SK-N-SH (cell line): ENCODE measurements at regions not wholly inside any gene's neighbourhood (a gene's known extent, or its start where the extent isn't known, plus 50 kb on each side); places are given as distances from the start of the nearest gene placed in this dataset.

Source experiments
- CTCF ChIP-seq: fragments of 200-600 bp; sonication (generic); IDR thresholded peaks from 2 replicates; pipeline ENCODE4 v1.6.1; 2017; ENCODE audit warnings: antibody characterized with exemption, mild to moderate bottlenecking, moderate library complexity
- EP300 ChIP-seq, 2 experiments: IDR thresholded peaks; 2 replicates each; pipeline versions ENCODE4 v1.4.0 to v1.6.1; 2012; ENCODE audit warnings: borderline replicate concordance in 1 of 2, low read depth in 1 of 2, low read length in 1 of 2
- MEF2A ChIP-seq: IDR thresholded peaks from 2 replicates; pipeline ENCODE4 v1.4.0; 2012; ENCODE audit warnings: low read depth, borderline replicate concordance
- NRF1 ChIP-seq: IDR thresholded peaks from 2 replicates; pipeline ENCODE4 v1.6.1; 2012; ENCODE audit warnings: low read depth, mild to moderate bottlenecking, low read length
- POLR2AphosphoS5 ChIP-seq: IDR thresholded peaks from 2 replicates; pipeline ENCODE4 v1.6.1; 2012; ENCODE audit warnings: low read depth, low read length
- RAD21 ChIP-seq: IDR thresholded peaks from 2 replicates; pipeline ENCODE4 v1.6.1; 2012; ENCODE audit warnings: mild to moderate bottlenecking, low read length
- RFX5 ChIP-seq: IDR thresholded peaks from 2 replicates; pipeline ENCODE4 v1.6.1; 2012; ENCODE audit warnings: mild to moderate bottlenecking, improper control_type of control experiment, low read length
- SIN3A ChIP-seq: IDR thresholded peaks from 2 replicates; pipeline ENCODE4 v1.6.1; 2012; ENCODE audit warnings: low read depth, mild to moderate bottlenecking, low read length, moderate library complexity, borderline replicate concordance
- SMC3 ChIP-seq: IDR thresholded peaks from 2 replicates; pipeline ENCODE4 v1.6.1; 2012; ENCODE audit warnings: low read depth, low read length, improper control_type of control experiment
- USF2 ChIP-seq: fragments of 150-350 bp; IDR thresholded peaks from 2 replicates; pipeline ENCODE4 v1.6.1; 2017; ENCODE audit warnings: antibody characterized with exemption, low read length, low read depth, borderline replicate concordance
- YY1 ChIP-seq: IDR thresholded peaks from 2 replicates; pipeline ENCODE4 v1.4.0; 2012; ENCODE audit warnings: low read depth, mild to moderate bottlenecking
- ZBTB33 ChIP-seq: IDR thresholded peaks from 2 replicates; pipeline ENCODE4 v1.4.0; 2012; ENCODE audit warnings: low read depth, borderline replicate concordance

GRCh38 chr16:17635183-17635582, 164.4 kb upstream of the XYLT1 start:
- TF ChIP-seq POLR2AphosphoS5 (no peak), CTCF (no peak), RAD21 (no peak), YY1 (no peak), EP300 (IDR thresholded peaks at IDR 0.05; ENCODE audit: borderline replicate concordance in 1 of 2, low read depth in 1 of 2, low read length in 1 of 2) (no peak), SMC3 (no peak), MEF2A (no peak), ZBTB33 (no peak), RFX5 (no peak), NRF1 (no peak), USF2 (no peak), SIN3A (no peak)
